Ecto neural progenitor cell (in vitro differentiated cells): ENCODE measurements at regions not wholly inside any gene's neighbourhood (a gene's known extent, or its start where the extent isn't known, plus 50 kb on each side); places are given as distances from the start of the nearest gene placed in this dataset.
"Not testable (repeated sequence)": the region's sequence is repeated elsewhere in the genome, so short reads cannot be mapped to it uniquely, and the experiment has no call there.

Experiments used
- DNase-seq: peaks from one replicate; pipeline ENCODE4 v3.0.0-alpha.2; 2018; ENCODE audit warnings: low spot score

- no peak for DNase-seq
These were observed 114.1 kb downstream of the C9orf152 start for GRCh38 chr9:110093871-110094270.

- no peak for DNase-seq
These were observed 112.8 kb downstream of the C9orf152 start for GRCh38 chr9:110095161-110095595.

GRCh38 chr9:110095776-110096175 is 112.2 kb downstream of the C9orf152 start:
- no peak for DNase-seq

DNA sequence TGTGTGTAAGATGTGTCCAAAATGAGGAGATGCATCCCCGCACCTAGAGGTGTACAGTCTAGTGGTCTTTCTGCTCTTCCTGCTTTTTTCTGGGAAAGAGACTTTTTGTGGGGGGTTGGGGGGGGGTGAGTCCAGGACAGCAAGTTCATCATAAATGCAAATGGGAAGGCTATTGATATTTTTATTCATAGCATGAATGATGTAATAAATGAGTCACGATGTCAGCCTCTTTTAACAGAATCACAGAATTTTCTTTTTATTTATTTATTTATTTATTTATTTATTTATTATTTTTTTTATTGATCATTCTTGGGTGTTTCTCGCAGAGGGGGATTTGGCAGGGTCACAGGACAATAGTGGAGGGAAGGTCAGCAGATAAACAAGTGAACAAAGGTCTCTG is 111.3 kb downstream of the C9orf152 start:
- DNase-seq: not testable (repeated sequence)

DNA sequence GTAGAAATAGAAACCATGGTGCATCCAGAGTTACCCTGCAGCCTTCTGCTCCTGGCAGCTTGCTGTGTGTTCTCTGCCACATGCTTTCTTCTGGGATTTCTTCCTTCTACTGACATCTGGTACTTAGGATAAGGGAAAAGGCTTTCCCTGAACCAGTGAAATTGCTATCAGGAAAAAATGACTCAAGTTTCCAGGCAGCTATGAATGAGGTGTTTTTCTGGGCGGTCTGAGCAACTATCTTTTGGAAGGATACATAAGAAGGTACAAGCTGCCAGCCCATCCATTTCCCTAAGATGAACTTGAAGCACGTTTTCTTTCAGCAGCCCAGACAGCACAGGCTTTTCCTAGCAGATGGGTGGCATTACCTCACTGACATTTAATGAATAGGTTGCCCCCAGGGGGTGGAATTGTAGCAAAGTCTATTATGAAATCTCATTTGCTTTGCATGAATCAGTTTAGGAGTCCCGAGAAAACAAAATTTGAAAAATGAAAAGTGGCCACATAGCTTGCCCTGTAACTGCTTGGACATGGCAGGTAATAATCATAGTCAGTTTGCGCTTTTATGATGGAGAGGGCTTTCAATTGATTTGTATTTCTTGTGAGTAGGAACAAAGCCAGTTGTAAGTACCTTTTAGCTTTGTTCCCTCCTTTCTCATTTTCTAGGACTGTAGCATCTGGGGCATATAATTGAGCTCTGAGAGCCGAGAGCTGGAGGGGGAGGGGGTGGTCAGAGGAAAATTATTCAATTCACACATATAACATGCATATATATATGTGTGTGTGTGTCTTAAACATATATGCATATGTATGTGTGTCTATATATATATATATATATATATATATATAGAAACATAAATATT is 108.5 kb downstream of the C9orf152 start:
- DNase-seq: no peak

GRCh38 chr9:110101531-110102161 is 106.3 kb downstream of the C9orf152 start:
- no peak for DNase-seq

- no peak for DNase-seq
These were observed 104.7 kb downstream of the C9orf152 start for GRCh38 chr9:110103257-110103656.

DNA sequence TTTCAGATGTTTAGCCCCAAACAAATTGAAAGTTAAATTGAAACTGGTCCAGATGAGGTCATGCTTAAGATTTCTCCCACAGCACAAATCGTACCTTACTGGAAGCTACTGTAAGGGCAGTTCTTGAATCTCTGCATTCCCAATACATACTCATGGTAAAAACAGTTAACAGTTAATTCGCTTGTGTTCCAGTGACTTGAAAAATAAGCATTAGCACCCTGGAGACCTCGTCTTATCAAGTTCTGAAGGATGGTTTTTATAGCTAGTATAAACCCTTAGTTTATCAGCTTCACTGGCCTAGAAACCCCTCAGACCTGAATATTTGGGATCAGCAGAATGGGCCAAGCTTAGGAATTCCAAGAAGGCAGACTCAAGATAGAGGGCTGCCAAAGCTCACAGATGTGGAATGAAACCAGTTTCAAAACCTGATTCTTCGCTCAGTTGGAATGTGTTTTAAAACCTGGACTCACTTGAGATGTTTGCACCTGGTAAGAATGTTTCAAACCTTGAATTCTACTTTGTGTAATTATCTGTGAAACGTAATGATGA is 103.6 kb downstream of the C9orf152 start:
- no peak for DNase-seq

- DNase-seq: no peak
These were observed 102.9 kb downstream of the C9orf152 start for GRCh38 chr9:110105107-110105506.

GRCh38 chr9:110106661-110107060 is 101.3 kb downstream of the C9orf152 start:
- no peak for DNase-seq

GRCh38 chr9:110109333-110110092 is 98.4 kb downstream of the C9orf152 start:
- DNase-seq: no peak

DNA sequence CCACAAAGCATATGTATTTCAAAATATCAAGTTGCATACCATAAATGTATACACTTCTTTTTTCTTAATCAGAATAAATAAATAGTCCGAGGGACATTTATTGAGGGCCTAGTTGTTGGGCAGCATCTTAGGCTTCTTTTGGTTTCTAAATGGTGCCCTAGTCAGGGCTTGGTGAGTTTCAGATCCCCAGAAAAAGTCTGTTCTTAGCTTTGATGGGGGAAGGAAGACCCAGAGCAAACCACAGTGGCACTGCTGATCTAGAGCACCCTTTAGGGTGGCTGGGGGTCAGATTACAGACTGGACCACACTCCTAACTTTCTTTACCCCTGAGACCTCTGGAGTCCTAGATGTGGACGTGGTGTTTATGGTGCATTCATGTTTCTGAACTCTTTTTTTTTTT is 97.8 kb downstream of the C9orf152 start:
- no peak for DNase-seq

GRCh38 chr9:110111868-110112267 is 96.1 kb downstream of the C9orf152 start:
- DNase-seq: no peak

DNA sequence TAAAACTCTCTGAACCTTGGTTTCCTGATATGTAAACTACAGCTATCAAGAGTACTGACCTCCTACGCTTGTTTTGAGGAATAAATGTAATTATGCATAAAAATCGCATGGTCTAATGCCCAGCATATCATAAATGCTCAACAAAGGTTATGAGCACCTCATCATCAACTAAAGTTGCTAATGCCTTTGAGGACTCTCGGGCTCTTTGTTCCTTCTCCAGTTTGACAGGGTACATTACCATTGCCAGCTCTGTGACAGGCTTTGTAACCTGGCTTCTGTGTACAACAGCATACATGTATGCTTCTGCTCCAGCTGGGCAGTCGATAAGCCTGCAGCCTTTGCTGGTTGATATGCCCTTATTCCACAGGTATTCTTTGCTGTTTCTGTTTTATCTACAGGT is 95.2 kb downstream of the C9orf152 start:
- no peak for DNase-seq

- no peak for DNase-seq
These were observed 93.7 kb downstream of the C9orf152 start for GRCh38 chr9:110114086-110114858.

GRCh38 chr9:110114859-110115201 is 93.1 kb downstream of the C9orf152 start:
- no peak for DNase-seq

DNA sequence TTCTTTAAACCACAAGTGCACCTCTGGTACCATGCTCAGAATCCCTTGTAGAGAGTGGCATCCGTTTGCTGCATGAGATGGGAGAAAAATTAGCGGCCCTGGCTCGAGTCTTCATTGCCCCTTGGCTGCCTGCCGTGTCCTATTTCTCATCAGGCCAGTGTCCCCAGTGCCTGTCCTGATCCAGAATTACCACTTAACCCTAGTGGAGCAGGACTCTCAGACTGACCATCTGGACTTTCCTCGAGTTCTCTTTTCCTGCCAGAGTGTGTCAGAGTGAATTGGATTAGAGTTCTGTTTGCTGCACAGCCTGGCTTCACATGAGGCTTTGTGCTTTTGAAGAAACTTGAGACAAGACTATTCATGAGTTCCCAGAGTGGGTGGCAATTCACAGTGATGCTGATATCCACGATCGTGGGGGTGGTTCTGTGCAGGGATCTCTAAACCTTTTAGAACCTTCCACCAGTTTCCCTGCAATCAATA is 92.6 kb downstream of the C9orf152 start:
- DNase-seq: no peak

DNA sequence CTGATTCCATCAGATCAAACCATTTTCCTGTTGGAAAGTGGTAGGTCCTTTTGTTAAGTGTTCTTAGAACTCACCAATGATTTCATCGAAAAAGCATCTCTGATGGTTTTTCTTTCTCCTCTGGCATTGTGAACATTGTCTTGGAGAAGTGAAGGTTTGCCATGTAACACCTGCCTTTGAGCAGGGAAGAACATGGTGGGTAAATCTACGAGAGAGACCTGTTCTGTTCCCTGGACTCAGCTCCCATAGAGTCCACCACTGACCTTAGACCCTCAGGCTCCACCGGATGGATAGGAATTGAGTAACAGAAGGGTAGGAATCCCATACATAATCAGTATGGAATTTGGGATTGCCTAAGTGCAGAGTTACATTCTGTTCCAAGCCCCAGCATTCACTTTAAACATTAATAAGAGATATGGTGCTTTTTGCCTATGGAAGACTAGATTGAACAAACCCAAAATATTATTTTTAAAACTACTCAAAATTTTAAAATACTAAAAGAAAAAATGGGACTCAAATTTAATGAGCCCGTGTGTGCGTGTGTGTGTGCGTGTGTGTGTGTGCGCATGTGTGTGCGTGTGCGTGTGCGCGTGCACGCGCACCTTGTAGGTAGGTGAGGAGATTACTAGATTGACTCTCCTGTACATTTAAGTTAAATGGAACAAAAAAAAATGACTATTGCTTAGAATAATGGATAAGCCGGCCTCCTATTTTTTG is 92.0 kb downstream of the C9orf152 start:
- no peak for DNase-seq

- no peak for DNase-seq
These were observed 91.4 kb downstream of the C9orf152 start for GRCh38 chr9:110116543-110116885.

DNA sequence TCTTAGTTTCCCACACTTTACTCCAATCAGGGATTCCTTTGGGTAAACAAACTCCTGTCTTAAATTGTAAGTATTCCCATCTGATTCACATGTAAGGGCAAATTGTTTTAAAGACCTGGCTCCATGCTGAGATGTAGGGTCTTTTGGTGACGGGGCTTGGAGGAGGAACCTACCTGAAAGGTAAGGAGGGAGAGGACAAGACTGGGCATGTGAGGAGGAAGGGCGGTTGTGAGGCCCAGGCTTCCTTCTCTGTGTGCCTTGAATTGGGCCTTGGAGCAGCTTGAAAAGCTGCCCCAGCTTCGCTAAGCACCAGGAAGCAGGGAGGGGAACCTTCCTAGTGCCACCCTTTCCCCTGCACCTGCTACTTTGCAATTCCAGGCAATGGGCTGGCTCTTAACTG is 86.8 kb downstream of the C9orf152 start:
- no peak for DNase-seq
